ENCODE measurements at regions not wholly inside any gene's neighbourhood (a gene's known extent, or its start where the extent isn't known, plus 50 kb on each side); places are given as distances from the start of the nearest gene placed in this dataset.

- no peak for TF ChIP-seq CTCF (conservative IDR thresholded peaks at IDR 0.05; ENCODE audit: low read depth in 2 of 2)
- no peak for TF ChIP-seq POLR2AphosphoS5 (IDR thresholded peaks at IDR 0.05; ENCODE audit: low read depth)
- TF ChIP-seq ETS1 (IDR thresholded peaks at IDR 0.05) = no peak
- TF ChIP-seq CREB1 (CRISPR knock-in tag; IDR thresholded peaks at IDR 0.05; ENCODE audit: low read depth) = no peak
- TF ChIP-seq EZH2phosphoT487 (IDR thresholded peaks at IDR 0.05; ENCODE audit: unreplicated experiment) = no peak
- TF ChIP-seq EZH2 (IDR thresholded peaks at IDR 0.05; ENCODE audit: low read depth, unreplicated experiment) = no peak
- TF ChIP-seq NANOG (IDR thresholded peaks at IDR 0.05; ENCODE audit: borderline replicate concordance) = no peak
- TF ChIP-seq ZNF331 (CRISPR knock-in tag; IDR thresholded peaks at IDR 0.05; ENCODE audit: low read depth) = no peak
- no peak for TF ChIP-seq JUNB (IDR thresholded peaks at IDR 0.05; ENCODE audit: unreplicated experiment)
- TF ChIP-seq STAT1 (IDR thresholded peaks at IDR 0.05; ENCODE audit: unreplicated experiment) = no peak
- TF ChIP-seq REST (IDR thresholded peaks at IDR 0.05; ENCODE audit: unreplicated experiment) = no peak
- TF ChIP-seq ZNF114 (CRISPR knock-in tag; IDR thresholded peaks at IDR 0.05) = no peak
These were observed 131.3 kb downstream of the DDX1 start for GRCh38 chr2:15722980-15723379.

All from GM23338 (cell line).